A673 (cell line): ENCODE measurements at regions not wholly inside any gene's neighbourhood (a gene's known extent, or its start where the extent isn't known, plus 50 kb on each side); places are given as distances from the start of the nearest gene placed in this dataset.

ENCODE experiments used
- CTCF ChIP-seq: fragments of 300-800, 200-600 bp; sonication (generic); conservative IDR thresholded peaks from 2 replicates; pipeline ENCODE4 v1.5.1; 2017; ENCODE audit warnings: low read depth, mild to moderate bottlenecking, antibody characterized with exemption, low read length, moderate library complexity, mixed read lengths
- EZH2 ChIP-seq: fragments of 200-600 bp; sonication (generic); IDR thresholded peaks from 2 replicates; pipeline ENCODE4 v1.6.1; 2017; ENCODE audit warnings: borderline replicate concordance, low read depth, mild to moderate bottlenecking, mixed read lengths, antibody characterized with exemption, low read length; ENCODE audit not compliant: poor library complexity, severe bottlenecking

- no peak for TF ChIP-seq CTCF
- TF ChIP-seq EZH2, result no peak
These were observed 164.3 kb upstream of the TUBA3C start for GRCh38 chr13:19345916-19346422.
